ENCODE measurements at regions not wholly inside any gene's neighbourhood (a gene's known extent, or its start where the extent isn't known, plus 50 kb on each side); places are given as distances from the start of the nearest gene placed in this dataset.

DNA sequence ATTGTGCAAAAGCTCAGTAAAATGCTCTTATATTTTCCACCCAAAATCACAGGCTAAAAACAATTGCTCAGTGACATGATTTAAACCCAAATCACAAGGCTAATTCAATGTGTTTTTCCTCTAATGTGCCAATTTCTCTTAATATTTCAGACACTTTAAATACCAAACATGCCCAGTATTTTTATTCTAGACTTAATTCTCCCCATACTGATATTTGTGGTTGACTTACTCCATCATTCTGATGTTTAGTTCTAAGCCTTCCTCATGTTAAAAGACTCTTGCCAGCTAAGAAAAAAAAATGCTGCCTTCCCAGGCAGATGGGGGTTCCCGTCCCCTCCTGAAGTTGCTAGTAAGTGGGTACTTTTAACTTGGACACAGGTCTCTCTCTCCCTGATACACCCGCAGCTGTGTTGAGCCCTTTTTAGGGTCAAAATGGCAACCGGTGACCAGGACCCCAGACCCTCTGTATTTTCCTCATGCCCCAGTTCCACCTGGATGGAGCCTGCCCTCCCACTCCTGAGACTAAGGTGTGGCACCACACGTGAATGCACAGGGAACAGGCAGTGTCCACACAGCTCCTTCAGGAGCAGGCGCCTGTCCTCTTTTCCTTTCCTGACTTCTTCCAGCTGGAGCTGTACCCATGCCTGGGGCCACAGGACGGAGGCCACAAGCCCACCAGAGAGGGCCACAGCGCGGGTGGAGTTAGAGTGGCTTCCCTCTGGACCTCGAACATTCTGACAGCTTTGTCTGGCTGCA is 118.9 kb downstream of the RIPK4 start:
- no peak overlapping the region for H3K27ac ChIP-seq (ENCODE audit: low read depth in 1 of 2, low read length in 1 of 2)
- H3K4me3 ChIP-seq, result no peak overlapping the region
- no peaks in the 10 kb centered on the region for H3K9me3 ChIP-seq (ENCODE audit: control insufficient read depth in 4 of 4, insufficient read depth in 3 of 4, low read length in 3 of 4)
- ATAC-seq (ENCODE audit: insufficient read depth, low FRiP score), result no peak
- TF ChIP-seq CTCF (IDR thresholded peaks at IDR 0.05; ENCODE audit: control extremely low read depth, extremely low read depth), result no peak
- 89 to 90% methylated on average over 9 of the region's 9 CpGs for WGBS, 2 donors
- no peak for DNase-seq
- no peaks in the 10 kb centered on the region for H3K27me3 ChIP-seq (ENCODE audit: control insufficient read depth in 3 of 3, insufficient read depth in 3 of 3, low read length in 2 of 3)
- no peak overlapping the region for H3K9ac ChIP-seq (ENCODE audit: insufficient read depth in 1 of 2, low read length in 2 of 2)
- peaks cover 0 to 14% (median 2%) of the 10 kb centered on the region in 5 donors for H3K4me1 ChIP-seq (ENCODE audit: control insufficient read depth in 5 of 5, insufficient read depth in 5 of 5, low read length in 5 of 5)
- H3K36me3 ChIP-seq (ENCODE audit: control insufficient read depth in 4 of 4, insufficient read depth in 4 of 4, low read length in 4 of 4), result no peaks in the 10 kb centered on the region

GRCh38 chr21:41643246-41643966 is 123.4 kb downstream of the RIPK4 start:
- no peaks in the 10 kb centered on the region for H3K36me3 ChIP-seq (ENCODE audit: control insufficient read depth in 4 of 4, insufficient read depth in 4 of 4, low read length in 4 of 4)
- no peak overlapping the region for H3K27ac ChIP-seq (ENCODE audit: low read depth in 1 of 2, low read length in 1 of 2)
- peaks cover 0 to 2% (median 0%) of the 10 kb centered on the region in 4 donors for H3K9me3 ChIP-seq (ENCODE audit: control insufficient read depth in 4 of 4, insufficient read depth in 3 of 4, low read length in 3 of 4)
- TF ChIP-seq CTCF (IDR thresholded peaks at IDR 0.05; ENCODE audit: control extremely low read depth, extremely low read depth), result no peak
- WGBS, 2 donors, result 73 to 78% methylated on average over 10 of the region's 10 CpGs
- DNase-seq (peak in 2 of 3 donors; percentile 61 to 70), ATAC-seq (ENCODE audit: insufficient read depth, low FRiP score) (no peak)
- no peaks in the 10 kb centered on the region for H3K27me3 ChIP-seq (ENCODE audit: control insufficient read depth in 3 of 3, insufficient read depth in 3 of 3, low read length in 2 of 3)
- no peak overlapping the region for H3K9ac ChIP-seq (ENCODE audit: insufficient read depth in 1 of 2, low read length in 2 of 2)
- H3K4me1 ChIP-seq (ENCODE audit: control insufficient read depth in 5 of 5, insufficient read depth in 5 of 5, low read length in 5 of 5), result peaks cover 0 to 7% (median 0%) of the 10 kb centered on the region in 5 donors
- H3K4me3 ChIP-seq, result no peak overlapping the region

GRCh38 chr21:41641821-41642701 is 124.8 kb downstream of the RIPK4 start:
- Histone ChIP-seq H3K36me3 (ENCODE audit: control insufficient read depth in 4 of 4, insufficient read depth in 4 of 4, low read length in 4 of 4) (no peaks in the 10 kb centered on the region), H3K27me3 (ENCODE audit: control insufficient read depth in 3 of 3, insufficient read depth in 3 of 3, low read length in 2 of 3) (no peaks in the 10 kb centered on the region), H3K27ac (ENCODE audit: low read depth in 1 of 2, low read length in 1 of 2) (peak overlapping the region; percentile 17 to 45), H3K4me3 (no peak overlapping the region), H3K9ac (ENCODE audit: insufficient read depth in 1 of 2, low read length in 2 of 2) (no peak overlapping the region), H3K9me3 (ENCODE audit: control insufficient read depth in 4 of 4, insufficient read depth in 3 of 4, low read length in 3 of 4) (peaks cover 0 to 6% (median 0%) of the 10 kb centered on the region in 4 donors), H3K4me1 (ENCODE audit: control insufficient read depth in 5 of 5, insufficient read depth in 5 of 5, low read length in 5 of 5) (peaks cover 0 to 7% (median 2%) of the 10 kb centered on the region in 5 donors)
- TF ChIP-seq CTCF (IDR thresholded peaks at IDR 0.05; ENCODE audit: control extremely low read depth, extremely low read depth), result no peak
- DNase-seq (no peak), ATAC-seq (ENCODE audit: insufficient read depth, low FRiP score) (peak; percentile 28)
- WGBS, 2 donors, result 41 to 49% methylated on average over 16 of the region's 16 CpGs

Measured in lung (tissue), 11 donors.